ENCODE measurements at regions not wholly inside any gene's neighbourhood (a gene's known extent, or its start where the extent isn't known, plus 50 kb on each side); places are given as distances from the start of the nearest gene placed in this dataset.

- TF ChIP-seq ZNF354C (tag by site-specific recombination; IDR thresholded peaks at IDR 0.05; ENCODE audit: borderline replicate concordance, low read depth) (no peak), ZNF302 (tag by site-specific recombination; IDR thresholded peaks at IDR 0.05; ENCODE audit: low read depth) (no peak), ZNF510 (tag by site-specific recombination; IDR thresholded peaks at IDR 0.05; ENCODE audit: insufficient replicate concordance) (no peak), ZBTB48 (tag by site-specific recombination; IDR thresholded peaks at IDR 0.05) (no peak), ZNF548 (tag by site-specific recombination; IDR thresholded peaks at IDR 0.05) (no peak), CTCF (tag by site-specific recombination; IDR thresholded peaks at IDR 0.05) (no peak), TCF7L2 (IDR thresholded peaks at IDR 0.05; ENCODE audit: borderline replicate concordance, low read depth, low read length) (no peak), ZNF324 (tag by site-specific recombination; IDR thresholded peaks at IDR 0.05) (no peak), ZNF521 (tag by site-specific recombination; IDR thresholded peaks at IDR 0.05) (no peak)
Observed at GRCh38 chr18:30683836-30684235, 358.7 kb downstream of the DSC3 start.
